ENCODE measurements at regions not wholly inside any gene's neighbourhood (a gene's known extent, or its start where the extent isn't known, plus 50 kb on each side); places are given as distances from the start of the nearest gene placed in this dataset.

GRCh38 chr11:15490535-15490934 lies 375.8 kb downstream of the INSC start:
- TF ChIP-seq POLR2AphosphoS5 (IDR thresholded peaks at IDR 0.05) (no peak), POLR2A (IDR thresholded peaks at IDR 0.05) (no peak)

Data from breast epithelium (tissue), 3 donors.